Thyroid gland (tissue), 4 donors: ENCODE measurements at regions not wholly inside any gene's neighbourhood (a gene's known extent, or its start where the extent isn't known, plus 50 kb on each side); places are given as distances from the start of the nearest gene placed in this dataset.

ENCODE experiments used
- CTCF ChIP-seq, 6 experiments: fragments of 200-600 bp in 3 of 6; fragments of 450-650 bp in 3 of 6; sonication (generic) in 3 of 6; IDR thresholded peaks; one replicate each; pipeline ENCODE4 v1.5.1; 2016 to 2019; ENCODE audit warnings: antibody characterized with exemption in 6 of 6, mild to moderate bottlenecking in 2 of 6, inconsistent platforms in 1 of 6, moderate library complexity in 1 of 6
- POLR2A ChIP-seq, 2 donors: fragments of 450-650 bp; IDR thresholded peaks; one replicate each; pipeline ENCODE4 v1.6.1; 2017; ENCODE audit warnings: antibody characterized with exemption in 2 of 2, mild to moderate bottlenecking in 2 of 2, moderate library complexity in 1 of 2

GRCh38 chr2:222034058-222034457 lies 264.7 kb downstream of the PAX3 start:
- TF ChIP-seq CTCF (IDR thresholded peaks at IDR 0.05) (no peak), POLR2A (IDR thresholded peaks at IDR 0.05) (no peak)
